ENCODE measurements at regions not wholly inside any gene's neighbourhood (a gene's known extent, or its start where the extent isn't known, plus 50 kb on each side); places are given as distances from the start of the nearest gene placed in this dataset.

DNA sequence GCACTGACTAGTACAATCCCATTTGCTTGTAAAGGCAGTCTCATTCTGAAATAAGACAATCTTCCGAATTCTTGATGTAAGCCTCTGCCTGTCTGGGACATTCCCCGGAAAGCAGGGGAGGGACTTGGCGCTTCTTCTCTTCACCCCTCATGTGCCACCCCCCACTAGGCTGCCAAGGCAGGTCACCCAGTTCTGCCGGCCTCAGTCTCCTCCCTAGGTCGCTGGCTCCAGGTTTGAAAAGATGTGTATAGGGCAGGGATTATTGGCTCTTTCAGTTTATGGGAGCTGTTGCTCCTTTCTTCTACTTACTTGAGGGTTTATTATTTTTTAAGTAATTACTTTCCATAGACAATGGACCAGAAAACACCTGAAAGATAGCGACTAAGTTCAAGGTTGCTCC is 158.1 kb upstream of the RPS6KA2 start:
- TF ChIP-seq GATA2 (IDR thresholded peaks at IDR 0.05; ENCODE audit: low read depth, low read length) (no peak), GATA3 (IDR thresholded peaks at IDR 0.05; ENCODE audit: low read depth, low read length) (no peak)
